ENCODE measurements at regions not wholly inside any gene's neighbourhood (a gene's known extent, or its start where the extent isn't known, plus 50 kb on each side); places are given as distances from the start of the nearest gene placed in this dataset.
A peak's percentile ranks its signal among the peaks of the same experiment; 100 is the strongest.

- ChIA-PET CTCF (no interaction called here), POLR2A (interaction anchor here (0.6 to 1.7 kb wide), 3 partner anchors 12 to 280 kb away, joined by 5 to 6 read pairs (median 5); no protein-coding TSS in a partner anchor), RAD21 (ENCODE audit: unreplicated experiment) (no interaction called here), SMC1A (ENCODE audit: uncharacterized antibody, unreplicated experiment) (interaction anchor here (0.7 to 2.7 kb wide), 8 partner anchors 8 to 137 kb away, joined by 3 to 13 read pairs (median 4); no protein-coding TSS in a partner anchor)
- intact Hi-C loops (cut with micrococcal nuclease; ENCODE audit: unreplicated experiment): no loop called here
- FAIRE-seq: no peak
- no TSS peak for BruUV-seq (replicated peaks)
- 33% methylated on average over 5 of the region's 5 CpGs for WGBS (ENCODE audit: insufficient coverage, insufficient replicate concordance, low lambda C conversion rate, missing lambda C conversion rate)
- Histone ChIP-seq H3K4me2 (ENCODE audit: control insufficient read depth, insufficient read depth) (no peak overlapping the region), H3K79me2 (ENCODE audit: control insufficient read depth, insufficient read depth, low read length) (no peaks in the 10 kb centered on the region), H3K9me3 (replicated peaks; ENCODE audit: control insufficient read depth, insufficient read depth, low read length) (no peaks in the 10 kb centered on the region; the same call in 2 of the 3 replicates), H3K4me3 (no peak overlapping the region), H3K27ac (ENCODE audit: control insufficient read depth, insufficient read depth) (no peak overlapping the region), H3K27me3 (replicated peaks in 1 of 2; ENCODE audit: control insufficient read depth in 2 of 2, insufficient read depth in 2 of 2, low read length in 1 of 2) (no peaks in the 10 kb centered on the region), H3K9ac (ENCODE audit: control insufficient read depth, insufficient read depth, low read length) (no peak overlapping the region), H4K20me1 (ENCODE audit: control insufficient read depth, insufficient read depth) (no peaks in the 10 kb centered on the region), H3K4me1 (ENCODE audit: control insufficient read depth, insufficient read depth, low read length) (no peaks in the 10 kb centered on the region), H3K36me3 (ENCODE audit: control insufficient read depth in 2 of 2, insufficient read depth in 2 of 2, low read length in 1 of 2) (no peaks in the 10 kb centered on the region), H2AFZ (ENCODE audit: control insufficient read depth, low read depth, low read length) (no peak overlapping the region)
- DNase-seq (ENCODE audit: low read depth, low spot score): no peak
- in situ Hi-C loops (cut with MboI): no loop called here
- ATAC-seq: peak; percentile 26; the same call in 1 of the 3 replicates
- TF ChIP-seq RAD21 (IDR thresholded peaks at IDR 0.05; ENCODE audit: insufficient read depth, low read depth, low read length) (no peak), STAT3 (IDR thresholded peaks at IDR 0.05; ENCODE audit: low read depth, low read length) (no peak), BCL11A (IDR thresholded peaks at IDR 0.05; ENCODE audit: low read depth, low read length) (no peak), DPF2 (IDR thresholded peaks at IDR 0.05) (no peak), NKRF (conservative IDR thresholded peaks at IDR 0.05) (no peak), BRCA1 (IDR thresholded peaks at IDR 0.05; ENCODE audit: low read depth, low read length) (no peak), SMAD1 (IDR thresholded peaks at IDR 0.05; ENCODE audit: low read depth, partially characterized antibody) (no peak), SMC3 (IDR thresholded peaks at IDR 0.05; ENCODE audit: borderline replicate concordance, low read length) (no peak), TCF7 (IDR thresholded peaks at IDR 0.05; ENCODE audit: borderline replicate concordance) (no peak), NR2C1 (IDR thresholded peaks at IDR 0.05) (no peak), FOS (IDR thresholded peaks at IDR 0.05; ENCODE audit: borderline replicate concordance, extremely low read depth, insufficient read length) (no peak), CHD4 (IDR thresholded peaks at IDR 0.05) (no peak)
Measured at GRCh38 chr7:46626691-46627310, 705.7 kb upstream of the IGFBP3 start.
